Loucy (cell line): ENCODE measurements at regions not wholly inside any gene's neighbourhood (a gene's known extent, or its start where the extent isn't known, plus 50 kb on each side); places are given as distances from the start of the nearest gene placed in this dataset.

Experiments
- H2AFZ ChIP-seq: fragments of 200-600 bp; sonication (generic); 2 replicates; pipeline ENCODE4 v1.6.0; 2016; ENCODE audit warnings: antibody characterized with exemption, mild to moderate bottlenecking, low read length, moderate library complexity
- H3F3A ChIP-seq: fragments of 200-600 bp; 2 replicates; pipeline ENCODE4 v1.6.0; 2016; ENCODE audit warnings: antibody characterized with exemption, low read depth, mild to moderate bottlenecking
- H3K27me3 ChIP-seq: fragments of 200-600 bp; sonication (generic); 2 replicates; pipeline ENCODE4 v1.6.1; 2014; ENCODE audit warnings: low read length, mild to moderate bottlenecking; ENCODE audit not compliant: insufficient read depth, poor library complexity, severe bottlenecking
- H3K36me3 ChIP-seq: fragments of 200-600 bp; sonication (generic); 2 replicates; pipeline ENCODE4 v1.6.1; 2016; ENCODE audit warnings: low read length; ENCODE audit not compliant: insufficient read depth
- H3K4me1 ChIP-seq: fragments of 200-600 bp; sonication (generic); 2 replicates; pipeline ENCODE4 v1.5.1; 2014; ENCODE audit warnings: low read length, mild to moderate bottlenecking; ENCODE audit not compliant: insufficient read depth, poor library complexity, severe bottlenecking
- H3K4me2 ChIP-seq: fragments of 200-600 bp; sonication (generic); 2 replicates; pipeline ENCODE4 v1.6.0; 2014; ENCODE audit warnings: antibody characterized with exemption, low read length, low read depth, mild to moderate bottlenecking; ENCODE audit not compliant: poor library complexity, severe bottlenecking
- H3K4me3 ChIP-seq: fragments of 200-600 bp; sonication (generic); 2 replicates; pipeline ENCODE4 v1.5.1; 2014; ENCODE audit warnings: low read length, mild to moderate bottlenecking, mixed read lengths; ENCODE audit not compliant: poor library complexity, severe bottlenecking
- H3K79me2 ChIP-seq: fragments of 200-600 bp; sonication (generic); 2 replicates; pipeline ENCODE4 v1.6.1; 2014; ENCODE audit warnings: low read length; ENCODE audit not compliant: insufficient read depth
- H3K9ac ChIP-seq: fragments of 200-600 bp; sonication (generic); 2 replicates; pipeline ENCODE4 v1.6.0; 2014; ENCODE audit warnings: mild to moderate bottlenecking, low read depth, low read length, moderate library complexity; ENCODE audit not compliant: poor library complexity, severe bottlenecking
- H3K9me2 ChIP-seq: fragments of 200-600 bp; sonication (generic); replicated peaks from 2 replicates; pipeline ENCODE4 v1.6.1; 2016; ENCODE audit warnings: low read depth, low read length, mixed read lengths
- H3K9me3 ChIP-seq: fragments of 200-600 bp; sonication (generic); 2 replicates; pipeline ENCODE4 v1.6.1; 2014; ENCODE audit warnings: mild to moderate bottlenecking, antibody characterized with exemption, low read length, low read depth; ENCODE audit not compliant: insufficient read depth
- H4K20me1 ChIP-seq: fragments of 200-600 bp; sonication (generic); 2 replicates; pipeline ENCODE4 v1.6.0; 2014; ENCODE audit warnings: antibody characterized with exemption, low read length, mild to moderate bottlenecking; ENCODE audit not compliant: insufficient read depth, poor library complexity, severe bottlenecking
- CTCF ChIP-seq: fragments of 200-600 bp; sonication (generic); conservative IDR thresholded peaks from 2 replicates; pipeline ENCODE4 v1.5.1; 2014; ENCODE audit warnings: mild to moderate bottlenecking, antibody characterized with exemption, low read length
- EZH2phosphoT487 ChIP-seq: fragments of 200-600 bp; IDR thresholded peaks from 2 replicates; pipeline ENCODE4 v1.6.1; 2018; ENCODE audit warnings: antibody characterized with exemption, mild to moderate bottlenecking, moderate library complexity, borderline replicate concordance

DNA sequence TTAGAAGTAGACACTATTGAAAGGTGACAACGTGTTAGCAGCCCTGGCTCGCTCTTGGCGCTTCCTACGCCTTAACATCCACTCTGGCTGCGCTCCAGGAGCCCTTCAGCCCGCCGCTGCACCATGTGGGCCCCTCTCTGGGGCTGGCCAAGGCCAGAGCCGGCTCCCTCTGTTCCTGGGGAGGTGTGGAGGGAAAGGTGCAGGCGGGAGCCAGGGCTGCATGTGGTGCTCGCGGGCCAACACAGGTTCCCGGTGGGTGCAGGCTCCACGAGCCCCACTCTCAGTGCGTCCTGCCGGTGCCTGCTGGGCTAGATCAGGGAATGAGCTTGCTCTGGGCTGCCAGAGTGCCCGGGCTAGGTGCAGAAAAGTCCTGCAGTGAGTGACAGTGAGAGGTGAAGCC lies 1284.3 kb downstream of the OLFM4 start:
- Histone ChIP-seq H3K4me3 (no peak overlapping the region), H3K27me3 (no peaks in the 10 kb centered on the region), H2AFZ (no peak overlapping the region), H3K9me2 (no peaks in the 10 kb centered on the region; the same call in 1 of the 2 replicates), H3K4me1 (no peaks in the 10 kb centered on the region), H3K36me3 (no peaks in the 10 kb centered on the region), H4K20me1 (no peaks in the 10 kb centered on the region), H3K4me2 (no peak overlapping the region), H3K79me2 (no peaks in the 10 kb centered on the region), H3F3A (no peaks in the 10 kb centered on the region), H3K9me3 (no peaks in the 10 kb centered on the region), H3K9ac (no peak overlapping the region)
- no peak for TF ChIP-seq EZH2phosphoT487
- no peak for TF ChIP-seq CTCF

- H3K9me2 ChIP-seq = no peaks in the 10 kb centered on the region
- H3K4me2 ChIP-seq = no peak overlapping the region
- no peaks in the 10 kb centered on the region for H3K4me1 ChIP-seq
- H3K36me3 ChIP-seq = no peaks in the 10 kb centered on the region
- no peak for TF ChIP-seq EZH2phosphoT487
- no peak for TF ChIP-seq CTCF
- no peak overlapping the region for H2AFZ ChIP-seq
- no peaks in the 10 kb centered on the region for H3F3A ChIP-seq
- H3K27me3 ChIP-seq = no peaks in the 10 kb centered on the region
- H3K9me3 ChIP-seq = no peaks in the 10 kb centered on the region
- no peaks in the 10 kb centered on the region for H3K79me2 ChIP-seq
- no peak overlapping the region for H3K4me3 ChIP-seq
- H4K20me1 ChIP-seq = no peaks in the 10 kb centered on the region
- no peak overlapping the region for H3K9ac ChIP-seq
Observed at GRCh38 chr13:54317722-54318121, 1289.1 kb downstream of the OLFM4 start.

DNA sequence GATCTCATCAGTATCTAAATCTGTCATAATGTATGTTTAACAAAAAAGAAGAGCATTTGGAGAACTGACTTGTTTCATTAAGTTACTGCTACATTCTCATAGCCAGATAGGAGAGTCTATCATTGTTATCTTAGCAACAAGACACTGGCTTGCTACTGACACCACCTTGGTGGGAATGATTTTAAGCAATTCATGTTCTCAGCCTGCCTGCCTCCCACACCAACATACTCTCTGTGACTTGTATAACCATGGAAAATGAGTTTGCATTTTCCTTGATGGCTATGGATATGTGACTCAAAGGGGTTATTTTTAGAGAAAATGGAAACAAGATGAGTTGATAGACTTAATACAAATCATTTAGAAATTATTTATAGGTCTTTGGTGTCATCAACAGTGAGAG lies 1308.9 kb downstream of the OLFM4 start:
- H3K9me3 ChIP-seq = no peaks in the 10 kb centered on the region

More for the DNA sequence above, 1308.9 kb downstream of the OLFM4 start:
- no peak overlapping the region for H2AFZ ChIP-seq
- no peaks in the 10 kb centered on the region for H3K27me3 ChIP-seq
- no peaks in the 10 kb centered on the region for H4K20me1 ChIP-seq
- H3K79me2 ChIP-seq = no peaks in the 10 kb centered on the region
- H3K4me2 ChIP-seq = no peak overlapping the region
- H3K9ac ChIP-seq = no peak overlapping the region
- H3K36me3 ChIP-seq = no peaks in the 10 kb centered on the region
- H3K4me1 ChIP-seq = no peaks in the 10 kb centered on the region
- TF ChIP-seq EZH2phosphoT487 (no peak), CTCF (no peak)
- H3F3A ChIP-seq = no peaks in the 10 kb centered on the region
- H3K4me3 ChIP-seq = no peak overlapping the region
- H3K9me2 ChIP-seq = no peaks in the 10 kb centered on the region
